ENCODE measurements at regions not wholly inside any gene's neighbourhood (a gene's known extent, or its start where the extent isn't known, plus 50 kb on each side); places are given as distances from the start of the nearest gene placed in this dataset.

GRCh38 chr6:154885214-154885613 lies 109.9 kb upstream of the TIAM2 start:
- no peaks in the 10 kb centered on the region for H3K27me3 ChIP-seq (ENCODE audit: control insufficient read depth in 2 of 2, insufficient read depth in 2 of 2, low read length in 2 of 2)
- no peak overlapping the region for H2AFZ ChIP-seq (ENCODE audit: insufficient read depth, low read depth, low read length, poor library complexity, severe bottlenecking)
- WGBS (ENCODE audit: insufficient coverage): 89% methylated on average over 1 of the region's 2 CpGs
- H3K4me1 ChIP-seq (ENCODE audit: control insufficient read depth in 1 of 2, insufficient read depth in 2 of 2, low read length in 2 of 2): no peaks in the 10 kb centered on the region
- H3K4me3 ChIP-seq (replicated peaks in 1 of 3; ENCODE audit: low read depth in 2 of 3, low read length in 3 of 3): no peak overlapping the region
- H3K4me2 ChIP-seq (replicated peaks; ENCODE audit: extremely low read depth, low read length, poor library complexity, severe bottlenecking): no peak overlapping the region
- no peaks in the 10 kb centered on the region for H3K79me2 ChIP-seq (ENCODE audit: insufficient read depth, low read length)
- no peaks in the 10 kb centered on the region for H3K4me1 Mint-ChIP-seq
- H3K9me3 Mint-ChIP-seq: peaks cover 0 to 4% (median 0%) of the 10 kb centered on the region in 7 donors
- no peaks in the 10 kb centered on the region for H3K27me3 Mint-ChIP-seq (ENCODE audit: low read depth in 3 of 3)
- no peak overlapping the region for H3K9ac ChIP-seq (ENCODE audit: insufficient read depth, low read length, poor library complexity, severe bottlenecking)
- H3K36me3 Mint-ChIP-seq: peaks cover 9 to 13% of the 10 kb centered on the region in 2 donors
- no peak overlapping the region for H3K27ac ChIP-seq (ENCODE audit: low read depth in 1 of 2, low read length in 2 of 2)
- intact Hi-C loops (cut with micrococcal nuclease): no loop called here
- no peaks in the 10 kb centered on the region for H4K20me1 ChIP-seq (ENCODE audit: insufficient read depth, low read length)
- peaks cover 0 to 6% of the 10 kb centered on the region in 2 donors for H3K36me3 ChIP-seq (replicated peaks in 1 of 2; ENCODE audit: control insufficient read depth in 1 of 2, insufficient read depth in 2 of 2, low read length in 2 of 2)
- no peaks in the 10 kb centered on the region for H3K9me3 ChIP-seq (replicated peaks in 1 of 2; ENCODE audit: control insufficient read depth in 1 of 2, insufficient read depth in 1 of 2, low read length in 2 of 2)
- no peak for TF ChIP-seq CTCF (IDR thresholded peaks at IDR 0.05)
- H3K27ac Mint-ChIP-seq: no peak overlapping the region
- DNase-seq: no peak
- H3K4me3 Mint-ChIP-seq: no peak overlapping the region

GRCh38 chr6:154886016-154886415 lies 109.1 kb upstream of the TIAM2 start:
- Histone ChIP-seq H3K27me3 (ENCODE audit: control insufficient read depth in 2 of 2, insufficient read depth in 2 of 2, low read length in 2 of 2) (no peaks in the 10 kb centered on the region), H2AFZ (ENCODE audit: insufficient read depth, low read depth, low read length, poor library complexity, severe bottlenecking) (no peak overlapping the region), H3K4me2 (replicated peaks; ENCODE audit: extremely low read depth, low read length, poor library complexity, severe bottlenecking) (no peak overlapping the region), H3K27ac (ENCODE audit: low read depth in 1 of 2, low read length in 2 of 2) (no peak overlapping the region), H3K4me1 (ENCODE audit: control insufficient read depth in 1 of 2, insufficient read depth in 2 of 2, low read length in 2 of 2) (no peaks in the 10 kb centered on the region), H4K20me1 (ENCODE audit: insufficient read depth, low read length) (no peaks in the 10 kb centered on the region), H3K4me3 (replicated peaks in 1 of 3; ENCODE audit: low read depth in 2 of 3, low read length in 3 of 3) (no peak overlapping the region), H3K9me3 (replicated peaks in 1 of 2; ENCODE audit: control insufficient read depth in 1 of 2, insufficient read depth in 1 of 2, low read length in 2 of 2) (no peaks in the 10 kb centered on the region), H3K79me2 (ENCODE audit: insufficient read depth, low read length) (no peaks in the 10 kb centered on the region), H3K9ac (ENCODE audit: insufficient read depth, low read length, poor library complexity, severe bottlenecking) (no peak overlapping the region), H3K36me3 (replicated peaks in 1 of 2; ENCODE audit: control insufficient read depth in 1 of 2, insufficient read depth in 2 of 2, low read length in 2 of 2) (peaks cover 0 to 6% of the 10 kb centered on the region in 2 donors)
- no peak for TF ChIP-seq CTCF (IDR thresholded peaks at IDR 0.05)
- no peak overlapping the region for H3K4me3 Mint-ChIP-seq
- H3K27ac Mint-ChIP-seq: no peak overlapping the region
- DNase-seq: no peak
- intact Hi-C loops (cut with micrococcal nuclease): no loop called here
- WGBS (ENCODE audit: insufficient coverage): 94% methylated on average over 4 of the region's 4 CpGs
- no peaks in the 10 kb centered on the region for H3K4me1 Mint-ChIP-seq
- peaks cover 9 to 13% of the 10 kb centered on the region in 2 donors for H3K36me3 Mint-ChIP-seq
- H3K27me3 Mint-ChIP-seq (ENCODE audit: low read depth in 3 of 3): no peaks in the 10 kb centered on the region
- peaks cover 0 to 4% (median 0%) of the 10 kb centered on the region in 7 donors for H3K9me3 Mint-ChIP-seq

Data from CD14-positive monocyte (primary cell).